ENCODE measurements at regions not wholly inside any gene's neighbourhood (a gene's known extent, or its start where the extent isn't known, plus 50 kb on each side); places are given as distances from the start of the nearest gene placed in this dataset.

- DNase-seq (ENCODE audit: low read depth, low spot score) = no peak
- no peaks in the 10 kb centered on the region for H4K20me1 ChIP-seq (ENCODE audit: insufficient read depth)
- ChIA-PET RAD21 (ENCODE audit: low non-redundant PET in 1 of 2, low total read pairs in 2 of 2, uncharacterized antibody in 2 of 2, unreplicated experiment in 2 of 2) (no interaction called here), CTCF (no interaction called here), POLR2A (no interaction called here)
- intact Hi-C loops (cut with micrococcal nuclease) = no loop called here
- no peaks in the 10 kb centered on the region for H3K36me3 ChIP-seq (ENCODE audit: control insufficient read depth in 1 of 2, insufficient read depth in 2 of 2, low read length in 2 of 2)
- ATAC-seq = no peak
- H3K27ac ChIP-seq (ENCODE audit: low read depth, low read length) = no peak overlapping the region
- H3K9me2 ChIP-seq (ENCODE audit: insufficient read depth) = no peaks in the 10 kb centered on the region
- H3K9ac ChIP-seq (ENCODE audit: low read length) = no peak overlapping the region
- no peak for TF ChIP-seq SRF (IDR thresholded peaks at IDR 0.05; ENCODE audit: low read depth)
- TF ChIP-seq EZH2 (IDR thresholded peaks at IDR 0.05) = no peak
- no TSS peak for BruUV-seq (replicated peaks)
- H3K4me2 ChIP-seq (ENCODE audit: low read length) = no peak overlapping the region
- no peaks in the 10 kb centered on the region for H3K79me2 ChIP-seq (ENCODE audit: insufficient read depth, low read length)
- H3K9me3 ChIP-seq (ENCODE audit: control insufficient read depth in 1 of 2, insufficient read depth in 1 of 2, low read depth in 1 of 2, low read length in 2 of 2) = no peaks in the 10 kb centered on the region
- H3K4me1 ChIP-seq (ENCODE audit: control insufficient read depth in 1 of 2, insufficient read depth in 2 of 2, low read length in 2 of 2) = no peaks in the 10 kb centered on the region
- H3K4me3 ChIP-seq (replicated peaks in 1 of 2; ENCODE audit: low read depth in 1 of 2, low read length in 2 of 2) = no peak overlapping the region
- no peak overlapping the region for H2AFZ ChIP-seq (ENCODE audit: low read depth, low read length, poor library complexity, severe bottlenecking)
- peaks cover 53% of the 10 kb centered on the region for H3K27me3 ChIP-seq (ENCODE audit: insufficient read depth, low read length)
Measured at GRCh38 chr1:17893891-17894631, 138.9 kb downstream of the ACTL8 start.

GRCh38 chr1:17895401-17895800 lies 140.3 kb downstream of the ACTL8 start:
- H3K79me2 ChIP-seq (ENCODE audit: insufficient read depth, low read length) = no peaks in the 10 kb centered on the region
- no peak overlapping the region for H3K4me2 ChIP-seq (ENCODE audit: low read length)
- no peaks in the 10 kb centered on the region for H3K4me1 ChIP-seq (ENCODE audit: control insufficient read depth in 1 of 2, insufficient read depth in 2 of 2, low read length in 2 of 2)
- no peaks in the 10 kb centered on the region for H4K20me1 ChIP-seq (ENCODE audit: insufficient read depth)
- H3K9ac ChIP-seq (ENCODE audit: low read length) = no peak overlapping the region
- no TSS peak for BruUV-seq (replicated peaks)
- H3K4me3 ChIP-seq (replicated peaks in 1 of 2; ENCODE audit: low read depth in 1 of 2, low read length in 2 of 2) = no peak overlapping the region
- no peaks in the 10 kb centered on the region for H3K9me3 ChIP-seq (ENCODE audit: control insufficient read depth in 1 of 2, insufficient read depth in 1 of 2, low read depth in 1 of 2, low read length in 2 of 2)
- ATAC-seq (no peak), DNase-seq (ENCODE audit: low read depth, low spot score) (no peak)
- peaks cover 53% of the 10 kb centered on the region for H3K27me3 ChIP-seq (ENCODE audit: insufficient read depth, low read length)
- TF ChIP-seq FOSL1 (IDR thresholded peaks at IDR 0.05; ENCODE audit: low read depth) (no peak), EZH2phosphoT487 (IDR thresholded peaks at IDR 0.05; ENCODE audit: borderline replicate concordance) (no peak), EZH2 (IDR thresholded peaks at IDR 0.05) (no peak), CBX3 (IDR thresholded peaks at IDR 0.05; ENCODE audit: low read depth) (no peak), RAD21 (IDR thresholded peaks at IDR 0.05; ENCODE audit: low read depth) (no peak), CTCF (IDR thresholded peaks at IDR 0.05 in 2 of 3, conservative IDR thresholded peaks at IDR 0.05 in 1 of 3; ENCODE audit: borderline replicate concordance in 1 of 3, insufficient read depth in 1 of 3, low read depth in 2 of 3, low read length in 2 of 3) (no peak), POLR2AphosphoS5 (IDR thresholded peaks at IDR 0.05; ENCODE audit: low read depth, low read length) (no peak), EGR1 (IDR thresholded peaks at IDR 0.05; ENCODE audit: low read depth) (no peak), YY1 (IDR thresholded peaks at IDR 0.05; ENCODE audit: extremely low read depth, insufficient replicate concordance, low read depth, low read length) (no peak), JUND (IDR thresholded peaks at IDR 0.05) (no peak), TCF7L2 (IDR thresholded peaks at IDR 0.05; ENCODE audit: borderline replicate concordance, extremely low read depth, insufficient read depth, insufficient read length) (no peak), SP1 (IDR thresholded peaks at IDR 0.05; ENCODE audit: low read depth) (no peak), POLR2A (IDR thresholded peaks at IDR 0.05; ENCODE audit: borderline replicate concordance, extremely low read depth, insufficient read depth, insufficient read length) (no peak), ZNF274 (IDR thresholded peaks at IDR 0.05; ENCODE audit: low read depth, low read length) (no peak)
- TF ChIP-seq, protein P1, sequence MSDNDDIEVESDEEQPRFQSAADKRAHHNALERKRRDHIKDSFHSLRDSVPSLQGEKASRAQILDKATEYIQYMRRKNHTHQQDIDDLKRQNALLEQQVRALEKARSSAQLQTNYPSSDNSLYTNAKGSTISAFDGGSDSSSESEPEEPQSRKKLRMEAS (IDR thresholded peaks at IDR 0.05) = no peak
- TF ChIP-seq, protein P2, sequence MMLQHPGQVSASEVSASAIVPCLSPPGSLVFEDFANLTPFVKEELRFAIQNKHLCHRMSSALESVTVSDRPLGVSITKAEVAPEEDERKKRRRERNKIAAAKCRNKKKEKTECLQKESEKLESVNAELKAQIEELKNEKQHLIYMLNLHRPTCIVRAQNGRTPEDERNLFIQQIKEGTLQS (IDR thresholded peaks at IDR 0.05) = no peak
- ChIA-PET POLR2A (no interaction called here), RAD21 (ENCODE audit: low non-redundant PET in 1 of 2, low total read pairs in 2 of 2, uncharacterized antibody in 2 of 2, unreplicated experiment in 2 of 2) (no interaction called here), CTCF (no interaction called here)
- H3K9me2 ChIP-seq (ENCODE audit: insufficient read depth) = no peaks in the 10 kb centered on the region
- H2AFZ ChIP-seq (ENCODE audit: low read depth, low read length, poor library complexity, severe bottlenecking) = no peak overlapping the region
- no peaks in the 10 kb centered on the region for H3K36me3 ChIP-seq (ENCODE audit: control insufficient read depth in 1 of 2, insufficient read depth in 2 of 2, low read length in 2 of 2)
- intact Hi-C loops (cut with micrococcal nuclease) = no loop called here
- H3K27ac ChIP-seq (ENCODE audit: low read depth, low read length) = no peak overlapping the region

Data from HCT116 (cell line).